IPS-18a (cell line): ENCODE measurements at regions not wholly inside any gene's neighbourhood (a gene's known extent, or its start where the extent isn't known, plus 50 kb on each side); places are given as distances from the start of the nearest gene placed in this dataset.

ENCODE experiments used
- H3K27ac ChIP-seq: one replicate; pipeline ENCODE4 v1.5.1; 2013; ENCODE audit warnings: low read length
- H3K27me3 ChIP-seq: one replicate; pipeline ENCODE4 v1.6.1; 2013; ENCODE audit warnings: mild to moderate bottlenecking, low read length; ENCODE audit not compliant: control insufficient read depth, insufficient read depth
- H3K36me3 ChIP-seq: one replicate; pipeline ENCODE4 v1.6.1; 2013; ENCODE audit warnings: low read depth, low read length; ENCODE audit not compliant: control insufficient read depth
- H3K4me1 ChIP-seq: one replicate; pipeline ENCODE4 v1.6.1; 2013; ENCODE audit warnings: low read depth, low read length; ENCODE audit not compliant: control insufficient read depth
- H3K4me3 ChIP-seq: one replicate; pipeline ENCODE4 v1.5.1; 2013; ENCODE audit warnings: low read length
- H3K9ac ChIP-seq: one replicate; pipeline ENCODE4 v1.6.1; 2013; ENCODE audit warnings: mild to moderate bottlenecking, low read length, moderate library complexity
- H3K9me3 ChIP-seq: one replicate; pipeline ENCODE4 v1.6.1; 2013; ENCODE audit warnings: low read depth, low read length; ENCODE audit not compliant: control insufficient read depth

- no peak overlapping the region for H3K9ac ChIP-seq
- H3K36me3 ChIP-seq, result no peaks in the 10 kb centered on the region
- H3K9me3 ChIP-seq, result no peaks in the 10 kb centered on the region
These were observed 362.7 kb upstream of the SLC8A1 start for GRCh38 chr2:40814616-40815015.

DNA sequence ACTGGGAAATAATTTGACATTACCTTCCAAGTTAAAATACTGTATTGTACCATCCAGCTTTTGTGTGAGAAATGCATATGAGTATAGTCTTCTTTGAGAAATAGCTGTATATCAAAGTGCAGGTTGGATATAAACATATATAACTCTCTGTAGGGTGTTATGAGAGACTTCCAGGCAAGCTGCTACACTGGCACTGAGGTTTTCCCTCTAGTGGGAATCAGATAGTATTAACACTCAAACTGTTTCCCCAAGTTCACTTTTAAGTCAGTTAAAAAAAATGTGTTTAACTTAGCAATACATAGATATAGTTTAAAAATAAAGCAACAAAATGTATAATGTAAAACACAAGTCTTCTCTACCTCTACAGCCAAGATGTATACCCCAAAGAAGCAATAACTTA is 368.4 kb upstream of the SLC8A1 start:
- Histone ChIP-seq H3K4me3 (no peak overlapping the region), H3K27me3 (no peaks in the 10 kb centered on the region), H3K9ac (no peak overlapping the region), H3K36me3 (no peaks in the 10 kb centered on the region), H3K27ac (no peak overlapping the region), H3K4me1 (no peaks in the 10 kb centered on the region), H3K9me3 (no peaks in the 10 kb centered on the region)

More at GRCh38 chr2:40814616-40815015, 362.7 kb upstream of the SLC8A1 start:
- Histone ChIP-seq H3K27ac (no peak overlapping the region), H3K4me3 (no peak overlapping the region), H3K4me1 (no peaks in the 10 kb centered on the region), H3K27me3 (no peaks in the 10 kb centered on the region)

DNA sequence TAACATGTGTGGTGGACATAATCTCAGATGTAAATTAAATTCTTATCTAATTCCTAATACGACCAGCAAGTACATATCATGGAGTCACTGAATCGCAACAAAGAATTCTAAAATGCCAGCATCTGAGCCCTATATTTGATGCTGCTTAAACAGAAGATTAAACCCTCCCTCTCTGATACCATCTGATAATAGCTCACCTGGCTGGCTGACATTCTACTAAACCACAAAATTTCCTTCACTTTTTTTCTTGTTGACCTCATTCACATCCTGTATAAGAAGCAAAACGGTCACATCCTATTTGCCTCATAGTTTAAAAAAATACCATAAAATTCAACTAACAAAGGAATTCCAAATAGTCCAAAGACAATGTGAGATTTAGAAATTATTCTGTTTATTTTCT is 371.6 kb upstream of the SLC8A1 start:
- H3K9me3 ChIP-seq, result no peaks in the 10 kb centered on the region
- no peaks in the 10 kb centered on the region for H3K27me3 ChIP-seq
- H3K27ac ChIP-seq, result no peak overlapping the region
- H3K4me1 ChIP-seq, result no peaks in the 10 kb centered on the region
- no peaks in the 10 kb centered on the region for H3K36me3 ChIP-seq
- H3K9ac ChIP-seq, result no peak overlapping the region
- no peak overlapping the region for H3K4me3 ChIP-seq

DNA sequence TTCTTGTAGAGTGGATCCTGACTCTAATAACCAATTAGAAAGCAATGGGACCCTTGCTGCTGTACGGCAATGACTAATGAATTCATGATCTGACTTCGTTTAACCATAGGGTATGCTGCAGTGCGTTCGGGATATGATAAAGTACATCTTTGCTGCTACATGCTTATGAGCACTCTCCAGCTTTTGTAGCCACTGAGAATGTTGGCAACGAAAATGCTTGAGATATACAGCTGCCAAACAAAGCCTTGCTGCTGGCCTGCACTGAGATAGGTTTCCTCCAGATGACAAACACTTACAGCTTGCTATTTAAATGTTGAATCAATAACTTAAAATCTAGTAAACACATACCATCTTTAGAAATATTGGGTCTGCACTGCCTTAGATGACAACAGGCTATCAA is 372.4 kb upstream of the SLC8A1 start:
- Histone ChIP-seq H3K27ac (no peak overlapping the region), H3K9ac (no peak overlapping the region)

GRCh38 chr2:40827392-40827791 is 375.5 kb upstream of the SLC8A1 start:
- no peak overlapping the region for H3K27ac ChIP-seq
- H3K4me1 ChIP-seq, result no peaks in the 10 kb centered on the region
- no peaks in the 10 kb centered on the region for H3K36me3 ChIP-seq
- H3K27me3 ChIP-seq, result no peaks in the 10 kb centered on the region
- H3K4me3 ChIP-seq, result no peak overlapping the region
- no peaks in the 10 kb centered on the region for H3K9me3 ChIP-seq
- H3K9ac ChIP-seq, result no peak overlapping the region

More for the DNA sequence above, 372.4 kb upstream of the SLC8A1 start:
- Histone ChIP-seq H3K27me3 (no peaks in the 10 kb centered on the region), H3K4me3 (no peak overlapping the region), H3K4me1 (no peaks in the 10 kb centered on the region), H3K9me3 (no peaks in the 10 kb centered on the region), H3K36me3 (no peaks in the 10 kb centered on the region)

- Histone ChIP-seq H3K27ac (no peak overlapping the region), H3K4me3 (no peak overlapping the region), H3K9me3 (no peaks in the 10 kb centered on the region), H3K4me1 (no peaks in the 10 kb centered on the region), H3K9ac (no peak overlapping the region), H3K27me3 (no peaks in the 10 kb centered on the region), H3K36me3 (no peaks in the 10 kb centered on the region)
These were observed 379.5 kb upstream of the SLC8A1 start for GRCh38 chr2:40831321-40831873.

DNA sequence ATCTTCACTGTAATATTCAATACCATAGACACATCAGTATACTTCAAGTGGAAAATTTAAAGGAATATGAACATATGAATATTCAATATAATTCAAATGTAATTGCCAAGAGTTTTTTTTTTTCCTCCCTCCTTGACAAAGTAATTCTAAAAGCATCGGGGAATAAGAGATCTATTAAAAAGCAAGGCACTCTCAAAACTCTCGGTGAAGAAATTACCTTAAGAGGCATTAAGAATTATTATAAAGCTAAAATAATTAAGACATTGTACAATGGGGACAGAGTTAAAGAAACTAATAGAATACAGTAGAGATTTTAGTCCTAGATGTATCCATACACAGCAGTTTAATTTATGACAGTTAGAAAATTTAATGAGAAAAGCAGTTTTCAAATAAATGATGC is 390.0 kb upstream of the SLC8A1 start:
- Histone ChIP-seq H3K9ac (no peak overlapping the region), H3K27me3 (no peaks in the 10 kb centered on the region), H3K36me3 (no peaks in the 10 kb centered on the region), H3K4me3 (no peak overlapping the region), H3K9me3 (no peaks in the 10 kb centered on the region), H3K27ac (no peak overlapping the region), H3K4me1 (no peaks in the 10 kb centered on the region)

- no peaks in the 10 kb centered on the region for H3K27me3 ChIP-seq
- H3K27ac ChIP-seq, result no peak overlapping the region
- no peaks in the 10 kb centered on the region for H3K4me1 ChIP-seq
- H3K9me3 ChIP-seq, result no peaks in the 10 kb centered on the region
- H3K4me3 ChIP-seq, result no peak overlapping the region
- H3K36me3 ChIP-seq, result no peaks in the 10 kb centered on the region
- H3K9ac ChIP-seq, result no peak overlapping the region
These were observed 392.7 kb upstream of the SLC8A1 start for GRCh38 chr2:40844353-40845277.

GRCh38 chr2:40851661-40852060 is 399.8 kb upstream of the SLC8A1 start:
- Histone ChIP-seq H3K27ac (no peak overlapping the region), H3K9ac (no peak overlapping the region), H3K4me1 (no peaks in the 10 kb centered on the region), H3K27me3 (no peaks in the 10 kb centered on the region), H3K4me3 (no peak overlapping the region), H3K9me3 (no peaks in the 10 kb centered on the region), H3K36me3 (no peaks in the 10 kb centered on the region)

DNA sequence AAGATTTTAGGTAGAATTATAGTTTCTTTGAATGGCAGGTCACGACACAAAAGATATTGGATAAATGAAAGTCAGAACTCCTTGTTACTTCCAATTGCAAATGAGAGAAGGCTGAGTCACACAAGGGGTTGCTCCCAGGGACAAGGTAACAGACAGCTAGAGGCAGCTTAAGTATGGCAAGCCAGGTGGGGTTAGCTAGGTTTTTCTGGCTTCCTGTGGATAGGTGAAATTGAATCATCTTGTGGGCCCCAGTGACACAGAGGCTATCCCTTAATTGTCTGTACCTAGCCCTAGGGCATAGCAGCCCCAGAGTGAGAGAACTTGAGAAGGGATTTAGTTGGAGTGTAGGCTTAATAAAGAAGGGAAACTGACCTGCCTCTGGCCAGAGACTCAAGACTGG is 407.7 kb upstream of the SLC8A1 start:
- Histone ChIP-seq H3K4me3 (no peak overlapping the region), H3K36me3 (no peaks in the 10 kb centered on the region), H3K4me1 (no peaks in the 10 kb centered on the region), H3K27me3 (no peaks in the 10 kb centered on the region), H3K27ac (no peak overlapping the region), H3K9ac (no peak overlapping the region), H3K9me3 (no peaks in the 10 kb centered on the region)

GRCh38 chr2:40867829-40868228 is 415.9 kb upstream of the SLC8A1 start:
- Histone ChIP-seq H3K27ac (no peak overlapping the region), H3K4me1 (no peaks in the 10 kb centered on the region), H3K9me3 (no peaks in the 10 kb centered on the region), H3K4me3 (no peak overlapping the region), H3K36me3 (no peaks in the 10 kb centered on the region), H3K27me3 (no peaks in the 10 kb centered on the region), H3K9ac (no peak overlapping the region)

DNA sequence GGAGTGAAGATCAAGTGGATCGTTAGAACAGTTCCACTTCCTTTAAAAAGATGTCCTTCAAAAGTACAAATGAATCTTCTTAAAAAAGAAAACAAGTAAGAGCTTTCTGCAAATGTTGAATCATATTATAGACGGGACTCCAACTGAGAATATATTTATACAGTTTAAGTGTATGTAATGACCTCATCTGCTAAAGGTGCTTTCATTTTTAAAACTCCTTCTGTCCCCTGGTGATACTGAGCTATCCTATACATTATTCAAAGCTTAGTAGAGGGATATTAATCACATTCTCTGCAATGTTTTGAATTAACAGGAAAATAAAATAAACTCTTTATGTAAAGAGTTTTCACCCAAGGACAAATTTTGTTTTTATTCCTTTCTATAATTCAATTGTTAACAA is 420.7 kb upstream of the SLC8A1 start:
- Histone ChIP-seq H3K36me3 (no peaks in the 10 kb centered on the region), H3K9me3 (no peaks in the 10 kb centered on the region), H3K4me3 (no peak overlapping the region), H3K4me1 (no peaks in the 10 kb centered on the region), H3K9ac (no peak overlapping the region), H3K27ac (no peak overlapping the region), H3K27me3 (no peaks in the 10 kb centered on the region)
